Posterior vena cava (tissue), 2 donors: ENCODE measurements at regions not wholly inside any gene's neighbourhood (a gene's known extent, or its start where the extent isn't known, plus 50 kb on each side); places are given as distances from the start of the nearest gene placed in this dataset.

ENCODE experiments used
- DNase-seq: peaks from one replicate; pipeline ENCODE4 v3.0.0-alpha.2; 2020; ENCODE audit warnings: low spot score
- intact Hi-C, 2 donors: fragments of 100-400 bp; cut with DNase I; formaldehyde crosslinking; loops; one replicate each; pipeline versions ENCODE4 v1.14.1 to v1.14.2; 2022 to 2023
- donor health status: DM: yes; HTN: yes; CAD: no.
- donor health status: DM: yes; HTN: yes; CAD: no.

DNA sequence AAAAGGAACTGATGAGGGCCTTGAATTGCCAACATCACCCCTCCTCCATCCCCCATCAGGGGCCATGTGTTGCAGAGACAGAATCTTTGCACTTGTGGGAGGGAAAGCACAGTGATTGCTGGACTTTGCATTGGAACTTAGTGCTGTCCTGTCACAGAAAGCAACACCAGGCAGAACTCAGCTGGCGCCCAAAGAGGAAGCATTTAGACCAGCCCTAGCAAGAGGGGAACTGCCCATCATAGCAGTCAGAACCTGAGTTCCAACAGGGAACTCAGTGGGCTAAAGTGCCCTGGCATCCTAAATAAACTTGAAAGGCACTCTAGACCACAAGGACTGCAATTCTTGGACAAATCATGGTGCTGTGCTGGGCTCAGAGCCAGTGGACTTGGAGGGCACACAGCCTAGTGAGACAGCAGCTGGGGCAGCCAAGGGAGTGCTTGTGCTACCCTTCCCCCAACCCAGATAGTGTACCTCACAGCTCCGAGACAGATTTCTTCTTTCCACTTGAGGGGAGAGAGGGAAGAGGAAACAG, 128.1 kb downstream of the ACTL7B start:
- intact Hi-C loops: no loop called here
- no peak for DNase-seq

DNA sequence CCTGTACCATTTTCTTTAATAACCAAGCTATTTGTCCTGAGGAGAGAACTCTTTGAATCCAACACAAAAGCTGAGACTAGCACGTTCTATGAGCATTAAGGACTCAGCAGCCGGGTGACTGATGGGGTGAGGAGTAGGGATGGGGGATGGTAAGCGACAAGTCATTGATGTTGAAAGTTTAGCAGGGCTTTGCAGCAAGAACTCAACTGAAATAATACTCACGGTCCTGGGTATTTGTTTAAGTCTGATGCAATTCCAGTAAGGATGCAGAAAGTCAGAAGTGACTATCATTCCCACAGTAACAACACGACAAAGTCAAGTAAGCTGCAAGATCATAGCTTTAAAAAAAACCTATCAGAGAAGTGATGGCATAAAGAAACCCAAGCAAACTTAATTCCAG, 131.1 kb downstream of the ACTL7B start:
- no peak for DNase-seq
- intact Hi-C loops: no loop called here

DNA sequence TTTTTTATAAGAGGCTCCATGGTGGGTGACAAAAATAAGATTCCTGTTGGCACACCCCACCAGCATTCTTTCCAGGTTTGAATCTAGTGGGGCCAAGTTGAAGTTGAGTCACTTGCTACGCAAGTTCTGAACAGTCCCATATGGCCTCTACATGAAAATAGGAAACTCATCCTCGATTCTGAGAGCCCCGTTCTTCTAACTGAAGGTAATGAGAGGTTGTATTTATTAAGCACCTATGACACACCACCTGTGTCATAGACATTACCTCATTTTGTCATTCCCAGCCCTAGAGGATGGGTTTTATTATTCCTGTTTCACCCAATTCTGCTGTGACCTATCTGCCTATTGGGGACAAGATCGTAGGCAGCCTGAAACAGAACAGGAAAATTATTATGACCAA, 131.7 kb downstream of the ACTL7B start:
- DNase-seq: no peak
- intact Hi-C loops: no loop called here

DNA sequence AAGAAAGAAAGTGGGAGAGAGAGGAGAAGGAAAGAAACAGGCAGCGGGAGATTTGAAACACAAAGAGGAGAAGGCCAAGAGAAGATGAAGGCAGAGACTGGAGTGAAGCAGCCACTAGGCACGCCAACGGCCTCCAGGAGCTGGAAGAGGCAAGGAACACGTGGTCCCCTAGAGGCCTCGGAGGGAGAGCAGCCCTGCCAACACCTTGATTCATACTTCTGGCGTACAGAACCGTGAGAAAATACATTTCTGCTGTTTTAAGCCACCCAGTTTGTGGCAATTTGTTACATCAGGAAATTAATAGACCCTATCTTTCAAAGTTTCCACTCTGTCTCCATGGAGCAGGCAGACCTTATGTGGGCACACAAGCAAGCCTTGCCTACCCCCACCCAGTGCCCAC, 133.4 kb downstream of the ACTL7B start:
- intact Hi-C loops: no loop called here
- no peak for DNase-seq

DNA sequence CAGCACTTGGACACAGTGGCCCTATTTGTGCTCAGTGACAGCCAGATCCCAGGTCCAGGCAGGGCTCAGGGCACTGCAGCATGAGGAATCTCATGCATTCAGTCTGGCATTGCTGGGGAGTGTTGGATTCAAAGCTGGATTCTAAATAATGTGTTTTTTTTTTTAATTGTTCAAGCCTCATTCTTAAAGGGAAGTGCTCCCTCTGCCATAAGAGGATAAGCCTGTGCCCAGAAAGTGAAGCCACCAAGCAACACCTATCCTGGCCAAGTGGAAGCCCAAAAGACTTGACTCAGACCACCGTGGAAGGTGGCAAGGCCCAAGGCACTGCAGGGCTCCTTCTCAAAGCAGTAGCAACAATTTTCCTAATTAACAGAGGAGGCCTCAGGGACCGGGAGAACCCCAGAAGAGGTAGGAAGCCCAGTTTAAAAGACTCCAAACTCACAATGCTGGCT, 135.6 kb downstream of the ACTL7B start:
- DNase-seq: no peak
- intact Hi-C loops: no loop called here

DNA sequence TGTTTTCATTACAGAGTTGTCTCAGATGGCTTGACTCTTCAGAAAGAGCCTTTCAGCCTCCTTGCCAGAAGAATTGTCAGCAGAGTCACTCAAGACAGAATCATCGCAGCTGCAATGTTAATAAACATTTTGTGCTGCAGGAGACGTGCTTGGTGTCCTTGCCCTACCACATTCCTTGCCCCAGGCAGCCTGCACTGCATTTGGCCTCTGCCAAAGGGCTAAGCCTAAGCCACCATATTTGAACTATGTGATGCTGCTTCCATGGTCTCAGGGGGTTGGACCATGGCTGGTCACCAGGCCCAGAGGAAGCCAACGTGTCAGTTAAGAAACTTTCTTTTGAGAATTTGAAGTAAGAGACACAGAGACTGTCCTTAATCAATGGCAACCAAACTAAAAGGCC, 145.4 kb downstream of the ACTL7B start:
- intact Hi-C loops: no loop called here
- no peak for DNase-seq

DNA sequence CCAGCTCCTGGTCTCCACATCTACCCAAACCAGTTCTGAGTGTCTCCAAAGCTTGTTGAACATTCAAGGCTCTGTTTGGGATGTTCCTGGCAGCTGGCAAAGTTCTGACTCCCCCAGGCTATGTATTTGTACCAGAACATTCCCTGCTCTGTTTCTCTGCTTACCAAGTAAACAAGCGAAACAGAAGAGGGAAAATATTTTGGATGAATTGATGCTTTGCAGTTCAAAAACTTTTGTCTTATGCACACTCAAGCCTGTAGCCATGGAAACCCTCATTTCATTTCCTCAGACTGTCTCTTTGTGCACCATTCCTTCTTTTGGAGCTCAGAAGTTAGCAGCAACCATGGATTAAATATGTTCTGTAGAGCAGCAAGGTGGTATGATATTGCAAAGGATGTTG, 145.8 kb downstream of the ACTL7B start:
- intact Hi-C loops: no loop called here
- DNase-seq: no peak

DNA sequence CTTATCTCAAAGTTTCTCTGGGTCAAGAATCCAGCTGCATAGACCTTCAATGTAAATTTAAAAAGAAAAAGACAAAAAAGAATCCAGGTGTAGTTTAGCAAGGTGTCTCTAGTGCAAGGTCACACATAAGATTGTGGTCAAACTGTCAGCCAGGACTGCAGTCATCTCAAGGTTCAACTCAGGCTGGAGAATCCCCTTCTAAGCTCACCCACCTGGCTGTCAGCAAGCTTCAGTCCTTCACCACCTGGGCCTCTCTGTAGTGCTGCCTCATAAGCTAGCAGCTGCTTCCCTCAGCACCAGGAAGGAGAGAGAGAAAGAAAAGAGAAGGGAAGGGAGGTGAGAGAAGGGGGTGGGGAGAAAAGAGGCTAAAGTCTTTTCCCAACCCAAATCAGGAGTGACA, 146.7 kb downstream of the ACTL7B start:
- intact Hi-C loops: no loop called here
- no peak for DNase-seq

DNA sequence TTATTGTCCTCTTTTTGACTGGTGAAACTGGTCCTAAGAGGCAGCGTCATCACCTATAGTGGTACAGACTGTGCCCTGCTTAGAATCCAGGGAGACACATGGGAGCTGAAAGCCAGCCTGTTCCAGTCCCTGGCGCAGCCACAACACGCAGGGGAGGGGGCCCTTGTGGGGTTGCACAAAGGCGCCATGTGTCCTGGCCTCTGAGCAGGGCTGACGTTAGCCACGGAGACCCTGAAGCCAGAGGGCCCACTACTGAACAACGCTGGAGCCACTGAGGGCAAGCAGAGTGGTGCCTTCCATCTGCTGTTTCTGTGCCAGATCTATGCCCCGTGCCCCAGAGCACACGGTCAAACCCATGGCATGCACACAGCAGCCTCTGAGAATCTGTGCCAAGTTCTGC, 147.3 kb downstream of the ACTL7B start:
- intact Hi-C loops: no loop called here
- no peak for DNase-seq

DNA sequence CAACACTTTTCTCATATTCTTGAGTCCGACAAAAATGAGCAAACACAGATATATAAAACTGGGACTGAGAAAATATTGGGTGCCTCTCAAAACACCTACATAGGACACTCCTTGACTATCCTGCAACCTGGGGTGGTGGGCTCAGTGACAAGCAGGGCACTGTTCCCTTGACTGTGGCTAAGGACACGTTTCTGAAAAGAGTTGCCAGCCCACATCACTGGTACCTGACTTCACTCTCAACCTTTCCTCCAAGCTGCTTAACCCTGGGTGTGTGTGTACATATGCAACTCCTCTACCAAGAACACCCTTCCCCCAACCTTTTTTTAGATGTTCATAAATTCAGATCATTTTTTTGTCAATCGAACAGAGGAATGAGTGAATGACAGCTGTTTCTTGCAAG, 148.7 kb downstream of the ACTL7B start:
- no peak for DNase-seq
- intact Hi-C loops: no loop called here

DNA sequence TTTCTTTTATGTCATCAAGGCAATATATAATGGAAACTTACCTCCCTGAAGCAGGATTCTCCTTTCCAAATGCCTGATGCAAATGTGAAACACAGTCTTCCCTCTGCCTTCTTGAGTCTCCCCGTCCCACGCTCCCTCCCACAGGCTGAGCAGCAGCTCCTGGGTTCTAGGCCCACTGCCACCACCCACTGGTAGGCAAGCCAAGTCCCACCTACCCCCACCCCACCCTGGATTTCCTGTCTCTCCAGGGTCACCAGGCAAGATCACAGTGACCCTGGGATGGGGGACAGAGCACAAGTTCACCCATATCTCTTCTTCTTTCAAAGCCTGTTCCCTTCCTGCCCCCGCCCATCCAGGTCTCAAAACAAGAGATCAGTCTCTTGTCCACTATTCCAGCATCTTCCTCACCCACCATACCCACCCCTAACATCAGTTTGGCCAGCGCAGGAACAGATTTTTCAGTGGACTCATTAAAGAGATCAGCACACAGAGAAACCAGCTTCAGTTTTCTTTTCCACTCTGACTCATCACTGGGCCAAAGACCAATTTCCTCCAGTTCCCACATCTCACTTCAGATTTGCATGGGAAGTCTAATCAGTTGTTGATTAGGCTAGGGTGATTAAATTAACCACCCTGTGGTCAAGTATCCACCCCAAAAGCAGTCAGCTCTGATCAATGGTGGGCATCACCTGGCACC, 151.5 kb downstream of the ACTL7B start:
- intact Hi-C loops: no loop called here
- DNase-seq: no peak

DNA sequence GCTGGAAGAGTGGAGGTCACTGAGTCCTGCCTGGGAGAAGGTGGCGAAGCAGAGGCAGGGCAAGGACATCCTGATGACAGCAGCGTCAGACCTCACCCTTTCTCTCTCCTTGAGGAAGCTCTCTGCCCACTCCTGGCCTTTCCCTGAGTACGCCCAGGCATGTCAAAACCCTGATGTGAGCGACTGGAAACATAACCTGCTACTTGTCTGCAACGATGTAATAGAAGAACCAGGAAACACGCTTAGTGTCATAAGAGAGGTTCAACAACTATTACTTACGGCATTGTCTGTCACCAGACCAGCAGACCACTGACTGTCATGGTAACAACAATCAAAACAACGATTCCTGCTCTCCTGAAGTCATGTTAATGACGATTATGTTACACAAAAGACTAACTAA, 152.4 kb downstream of the ACTL7B start:
- DNase-seq: no peak
- intact Hi-C loops: no loop called here

DNA sequence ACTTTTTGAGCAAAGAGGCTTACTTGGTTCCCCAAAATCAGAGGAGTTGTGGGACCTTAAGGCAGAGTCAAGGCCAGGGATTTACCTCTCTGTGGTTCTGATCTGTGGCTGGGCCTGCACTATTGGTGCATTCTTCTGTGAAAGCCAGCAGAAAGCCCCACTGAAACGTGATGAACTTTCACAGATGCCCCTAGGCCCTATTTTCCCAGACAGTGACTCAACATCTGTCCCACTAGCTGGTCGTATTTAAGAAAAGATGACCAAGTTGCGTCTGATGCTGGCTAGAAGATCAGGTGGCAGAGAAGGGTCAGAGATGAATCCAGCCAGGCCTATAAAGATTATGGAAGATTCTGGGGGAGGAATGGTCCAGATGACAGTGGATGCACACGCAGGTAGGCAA, 153.1 kb downstream of the ACTL7B start:
- no peak for DNase-seq
- intact Hi-C loops: no loop called here

DNA sequence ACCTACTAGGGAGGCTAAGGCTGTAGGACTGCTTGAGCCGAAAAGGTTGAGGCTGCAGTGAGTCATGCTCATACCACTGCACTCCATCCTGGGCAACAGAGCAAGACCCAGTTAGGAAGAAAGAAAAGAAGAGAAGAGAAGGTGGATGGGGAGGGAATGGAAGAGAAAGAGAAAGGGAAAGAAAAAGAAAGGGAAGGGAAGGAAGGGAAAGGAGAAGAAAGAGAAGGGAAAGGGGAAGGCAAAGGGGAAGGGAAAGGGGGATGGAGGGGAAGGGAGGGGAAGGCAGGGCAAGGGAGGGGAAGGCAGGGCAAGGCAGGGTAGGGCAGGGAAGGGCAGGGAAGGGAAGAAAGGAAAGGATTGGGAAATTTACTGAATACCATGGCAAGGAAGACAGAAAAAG, 157.0 kb downstream of the ACTL7B start:
- DNase-seq: no peak
- intact Hi-C loops: no loop called here

DNA sequence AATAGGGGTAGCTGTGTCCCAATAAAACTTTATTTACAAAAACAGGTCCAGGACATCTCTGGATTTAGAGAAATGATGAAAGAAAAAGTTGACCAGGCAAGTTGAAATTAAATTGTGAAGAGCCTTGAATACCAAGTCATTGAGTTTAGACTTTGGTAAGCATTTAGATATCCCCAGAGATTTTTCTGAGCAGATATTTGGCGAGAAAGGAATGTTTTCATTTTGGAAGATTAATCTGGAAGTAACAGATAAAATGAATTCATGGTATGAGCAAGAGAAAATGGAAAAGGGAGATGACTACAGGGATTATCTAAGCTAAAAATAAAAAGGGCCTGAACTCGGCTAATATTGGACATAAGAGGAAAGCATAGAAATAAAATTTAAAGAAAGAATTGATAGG, 157.6 kb downstream of the ACTL7B start:
- no peak for DNase-seq
- intact Hi-C loops: no loop called here

DNA sequence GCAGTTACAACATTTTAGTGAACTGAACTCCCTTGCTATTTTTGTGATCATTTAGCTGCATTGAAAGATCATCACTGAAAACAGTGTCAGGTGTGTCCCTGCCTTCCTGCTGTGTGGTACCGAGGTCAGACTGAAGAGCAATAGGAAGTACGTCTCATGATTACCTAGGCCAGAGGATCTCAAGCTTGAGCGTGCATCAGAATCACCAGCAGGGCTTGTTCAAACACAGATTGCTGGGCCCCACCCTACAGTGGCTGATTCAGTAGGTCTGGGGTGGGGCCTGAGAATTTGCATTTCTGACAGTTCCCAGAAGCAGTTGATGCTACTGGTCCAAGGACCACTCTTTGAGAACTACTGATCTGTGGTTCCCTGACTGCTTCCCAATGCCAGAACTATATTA, 159.6 kb downstream of the ACTL7B start:
- intact Hi-C loops: no loop called here
- DNase-seq: no peak

DNA sequence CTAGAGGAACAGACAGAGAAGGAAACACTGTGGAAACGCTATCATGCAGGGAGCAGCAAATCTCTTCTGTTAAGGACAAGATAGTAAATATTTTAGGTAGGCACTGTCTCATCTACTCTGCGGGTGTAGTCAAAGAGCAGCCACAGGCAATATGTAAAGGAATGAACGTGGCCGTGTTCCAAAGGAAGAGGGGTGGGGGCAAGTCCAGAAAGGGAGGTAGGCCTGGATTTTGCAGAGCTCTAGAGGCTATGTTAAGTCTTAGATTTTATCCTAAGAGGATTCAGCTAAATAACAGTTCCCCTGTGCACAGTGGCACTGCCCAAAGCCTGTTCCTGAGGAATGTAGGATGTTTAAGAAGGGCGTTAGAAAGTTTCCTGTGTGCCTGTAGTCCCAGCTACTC, 161.6 kb downstream of the ACTL7B start:
- DNase-seq: no peak
- intact Hi-C loops: no loop called here

DNA sequence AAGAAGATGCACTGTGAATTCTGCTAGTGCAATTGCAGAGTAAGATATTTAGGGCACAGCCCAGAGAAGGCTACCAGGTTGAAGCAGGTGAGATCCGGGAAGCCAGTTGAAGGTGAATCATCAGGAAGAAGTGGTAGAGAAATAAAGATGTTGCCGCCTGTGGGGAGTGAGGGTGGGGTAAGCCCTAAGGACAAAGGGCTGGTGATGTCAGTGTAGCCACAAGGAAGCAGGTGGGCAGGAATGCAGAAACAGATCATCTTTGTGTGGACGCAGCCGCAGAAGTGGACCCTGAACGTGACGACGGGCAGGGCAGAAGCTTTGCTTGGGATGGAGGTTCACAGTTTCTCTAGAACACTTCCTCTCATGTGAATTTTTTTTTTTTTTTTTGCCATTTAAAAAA, 164.2 kb downstream of the ACTL7B start:
- DNase-seq: no peak
- intact Hi-C loops: no loop called here

DNA sequence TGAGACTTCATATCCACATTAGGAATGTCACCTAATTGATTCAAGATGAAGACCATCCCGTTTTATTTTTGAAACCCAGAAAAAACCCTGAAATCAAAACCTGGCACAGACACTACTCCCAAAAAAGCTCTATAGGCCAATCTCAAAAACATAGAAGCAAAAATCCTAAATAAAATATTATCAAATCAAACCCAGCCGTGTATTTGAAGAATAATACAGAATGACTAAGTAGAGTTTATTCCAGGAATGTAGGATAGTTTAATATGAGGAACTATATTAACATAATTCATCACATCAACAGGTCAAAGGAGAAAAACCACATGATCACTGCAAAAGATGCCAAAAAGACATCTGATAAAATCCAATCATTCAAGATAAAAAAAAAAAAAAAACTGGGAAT, 167.1 kb downstream of the ACTL7B start:
- no peak for DNase-seq
- intact Hi-C loops: no loop called here

DNA sequence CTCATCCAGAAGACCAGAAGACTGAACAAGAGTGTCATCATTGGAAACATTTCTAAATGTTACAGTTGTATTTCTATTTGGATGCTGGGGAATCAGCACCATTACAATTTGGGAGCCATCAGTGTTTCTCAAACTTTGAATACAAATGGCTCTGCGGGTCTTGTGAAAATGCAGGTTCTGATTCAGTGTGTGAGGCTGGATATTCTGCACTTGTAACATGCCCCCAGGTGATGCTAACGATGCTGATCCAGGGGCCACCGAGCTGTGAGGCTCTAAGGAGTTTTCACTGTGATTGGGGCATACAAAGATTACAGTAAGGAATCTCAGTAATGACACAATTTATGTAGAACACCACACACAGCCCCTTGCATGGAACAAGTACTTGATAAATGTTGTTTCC, 167.7 kb downstream of the ACTL7B start:
- DNase-seq: no peak
- intact Hi-C loops: no loop called here

DNA sequence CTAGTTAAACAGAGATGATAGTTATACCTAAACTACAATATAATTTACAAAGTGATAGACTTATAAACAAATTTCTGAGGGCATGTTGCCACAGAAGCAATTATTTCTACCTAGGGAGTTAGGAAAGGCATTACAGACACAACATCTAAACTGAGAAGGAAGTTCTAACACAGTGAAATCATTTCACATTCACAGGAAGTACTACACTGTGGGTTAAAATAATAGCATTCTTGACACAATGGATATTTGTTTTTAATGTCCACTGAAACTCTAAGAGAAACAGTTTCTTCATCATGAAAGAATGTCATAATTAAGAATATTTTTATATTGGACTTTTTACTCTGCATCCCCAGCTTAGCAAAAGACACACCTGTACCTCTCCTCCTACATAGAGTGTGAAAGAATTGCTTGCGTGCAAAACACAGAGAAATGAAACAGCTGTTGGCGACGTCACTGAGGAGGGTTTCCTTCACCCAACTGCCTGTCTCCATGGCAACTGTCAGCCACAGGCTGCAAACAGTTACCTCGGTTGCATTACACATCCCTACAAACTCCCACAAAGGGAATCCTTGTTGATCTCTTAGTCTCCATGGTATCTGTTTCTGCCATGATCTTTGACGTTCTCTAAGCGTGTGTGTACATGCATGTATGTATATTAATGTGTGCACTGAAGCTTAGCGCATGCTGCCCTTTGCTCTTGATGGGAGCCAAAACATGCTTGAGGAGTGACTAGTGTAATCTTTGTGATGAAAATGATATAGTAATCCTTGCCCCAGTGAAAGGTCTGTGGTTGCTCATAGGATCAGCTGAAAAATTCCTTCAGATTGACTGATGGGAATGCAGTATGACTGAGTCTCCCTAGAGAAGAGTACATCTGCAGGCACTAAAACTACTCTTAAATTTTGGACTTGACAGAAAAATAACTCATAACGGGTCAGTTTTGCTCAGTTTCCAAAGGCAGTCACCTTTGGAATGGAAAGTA, 168.5 kb downstream of the ACTL7B start:
- no peak for DNase-seq
- intact Hi-C loops: no loop called here
